H9 (cell line): ENCODE measurements at regions not wholly inside any gene's neighbourhood (a gene's known extent, or its start where the extent isn't known, plus 50 kb on each side); places are given as distances from the start of the nearest gene placed in this dataset.

ENCODE experiments used
- DNase-seq: peaks from one replicate; pipeline ENCODE4 v3.0.0-alpha.2; 2017
- H2AFZ ChIP-seq: one replicate; pipeline ENCODE4 v1.6.1; 2013; ENCODE audit warnings: mild to moderate bottlenecking, low read length, control low read depth, moderate library complexity
- H2AK5ac ChIP-seq: 2 replicates; pipeline ENCODE4 v1.6.1; 2013; ENCODE audit warnings: low read length, control low read depth, mixed read lengths; ENCODE audit not compliant: insufficient read length
- H2BK120ac ChIP-seq: one replicate; pipeline ENCODE4 v1.6.1; 2013; ENCODE audit warnings: low read depth, mild to moderate bottlenecking, low read length, control low read depth, inconsistent platforms; ENCODE audit not compliant: poor library complexity, severe bottlenecking
- H2BK12ac ChIP-seq: 2 replicates; pipeline ENCODE4 v1.6.1; 2013; ENCODE audit warnings: low read length, control low read depth, mixed read lengths, low read depth; ENCODE audit not compliant: insufficient read length
- H2BK15ac ChIP-seq: 2 replicates; pipeline ENCODE4 v1.6.1; 2013; ENCODE audit warnings: low read depth, low read length, control low read depth
- H2BK20ac ChIP-seq: one replicate; pipeline ENCODE4 v1.6.1; 2013; ENCODE audit warnings: low read depth, mild to moderate bottlenecking, low read length, control low read depth, inconsistent platforms; ENCODE audit not compliant: poor library complexity, severe bottlenecking
- H2BK5ac ChIP-seq: 2 replicates; pipeline ENCODE4 v1.6.1; 2013; ENCODE audit warnings: low read length, control low read depth, mixed read lengths; ENCODE audit not compliant: insufficient read length
- H3K14ac ChIP-seq: 2 replicates; pipeline ENCODE4 v1.6.1; 2013; ENCODE audit warnings: low read length, control low read depth; ENCODE audit not compliant: insufficient read depth
- H3K18ac ChIP-seq: 2 replicates; pipeline ENCODE4 v1.6.1; 2013; ENCODE audit warnings: low read depth, mild to moderate bottlenecking, mixed read lengths, low read length, control low read depth; ENCODE audit not compliant: insufficient read length
- H3K23ac ChIP-seq: 2 replicates; pipeline ENCODE4 v1.6.1; 2013; ENCODE audit warnings: low read length, control low read depth, mixed read lengths, low read depth; ENCODE audit not compliant: insufficient read length
- H3K23me2 ChIP-seq: 2 replicates; pipeline ENCODE4 v1.6.1; 2013; ENCODE audit warnings: low read depth, mild to moderate bottlenecking, mixed read lengths, low read length, control low read depth; ENCODE audit not compliant: insufficient read length, poor library complexity, severe bottlenecking
- H3K27ac ChIP-seq: 2 replicates; pipeline ENCODE4 v1.5.1; 2013; ENCODE audit warnings: low read length, control low read depth, mixed read lengths, low read depth; ENCODE audit not compliant: insufficient read length
- H3K27me3 ChIP-seq: 2 replicates; pipeline ENCODE4 v1.6.1; 2013; ENCODE audit warnings: low read length, control low read depth, inconsistent platforms; ENCODE audit not compliant: insufficient read depth
- H3K4ac ChIP-seq: 2 replicates; pipeline ENCODE4 v1.6.1; 2013; ENCODE audit warnings: low read depth, mild to moderate bottlenecking, control low read depth, inconsistent platforms, low read length, moderate library complexity
- H3K4me1 ChIP-seq: 2 replicates; pipeline ENCODE4 v1.6.1; 2013; ENCODE audit warnings: low read length, control low read depth, inconsistent platforms; ENCODE audit not compliant: insufficient read depth
- H3K4me2 ChIP-seq: 2 replicates; pipeline ENCODE4 v1.6.1; 2013; ENCODE audit warnings: low read length, control low read depth, mixed read lengths; ENCODE audit not compliant: insufficient read length, insufficient read depth
- H3K56ac ChIP-seq: 2 replicates; pipeline ENCODE4 v1.6.1; 2013; ENCODE audit warnings: low read depth, mild to moderate bottlenecking, mixed read lengths, low read length, control low read depth; ENCODE audit not compliant: insufficient read length
- H3K79me1 ChIP-seq: 2 replicates; pipeline ENCODE4 v1.6.1; 2013; ENCODE audit warnings: low read depth, mild to moderate bottlenecking, moderate library complexity, low read length, control low read depth, inconsistent platforms; ENCODE audit not compliant: insufficient read depth, poor library complexity, severe bottlenecking
- H3K79me2 ChIP-seq: 2 replicates; pipeline ENCODE4 v1.6.1; 2013; ENCODE audit warnings: low read length, control low read depth, inconsistent platforms; ENCODE audit not compliant: insufficient read depth
- H3K9ac ChIP-seq: 2 replicates; pipeline ENCODE4 v1.6.1; 2013; ENCODE audit warnings: low read length, control low read depth, mixed read lengths; ENCODE audit not compliant: insufficient read length; ENCODE audit errors: extremely low read depth
- H3K9me3 ChIP-seq: one replicate; pipeline ENCODE4 v1.6.1; 2013; ENCODE audit warnings: low read depth, low read length, inconsistent platforms; ENCODE audit not compliant: control insufficient read depth
- H3T11ph ChIP-seq: one replicate; pipeline ENCODE4 v1.6.1; 2013; ENCODE audit warnings: mild to moderate bottlenecking, low read length, control low read depth, inconsistent platforms
- H4K20me1 ChIP-seq: one replicate; pipeline ENCODE4 v1.6.1; 2013; ENCODE audit not compliant: control insufficient read depth, insufficient read length, insufficient read depth
- H4K5ac ChIP-seq: 2 replicates; pipeline ENCODE4 v1.6.1; 2013; ENCODE audit warnings: low read depth, mild to moderate bottlenecking, mixed read lengths, low read length, control low read depth; ENCODE audit not compliant: insufficient read length
- H4K8ac ChIP-seq: replicated peaks from 2 replicates; pipeline ENCODE4 v1.6.1; 2013; ENCODE audit warnings: low read length, control low read depth, mixed read lengths, low read depth; ENCODE audit not compliant: insufficient read length
- H4K91ac ChIP-seq: 2 replicates; pipeline ENCODE4 v1.6.1; 2013; ENCODE audit warnings: low read depth, mild to moderate bottlenecking, moderate library complexity, mixed read lengths, low read length, control low read depth; ENCODE audit not compliant: insufficient read length
- H3K27ac Mint-ChIP-seq, 3 experiments: 2 replicates in 2 of 3; 3 replicates in 1 of 3; pipeline ENCODE4 v1.8.0; 2020 to 2021; ENCODE audit warnings: mixed read lengths in 3 of 3, mild to moderate bottlenecking in 1 of 3, moderate library complexity in 1 of 3
- H3K27me3 Mint-ChIP-seq: 2 replicates; pipeline ENCODE4 v1.8.0; 2021; ENCODE audit warnings: low read depth, mild to moderate bottlenecking, moderate library complexity, mixed read lengths
- H3K36me3 Mint-ChIP-seq, 3 experiments: 2 replicates in 2 of 3; 3 replicates in 1 of 3; pipeline ENCODE4 v1.8.0; 2020 to 2021; ENCODE audit warnings: low read depth in 3 of 3, mixed read lengths in 3 of 3; ENCODE audit not compliant: insufficient read depth in 1 of 3
- H3K4me1 Mint-ChIP-seq, 2 experiments: 2 replicates each; pipeline ENCODE4 v1.8.0; 2020; ENCODE audit warnings: mixed read lengths in 2 of 2
- H3K4me3 Mint-ChIP-seq, 2 experiments: 2 replicates in 1 of 2; 3 replicates in 1 of 2; pipeline ENCODE4 v1.8.0; 2020 to 2021; ENCODE audit warnings: mild to moderate bottlenecking in 2 of 2, mixed read lengths in 2 of 2, moderate library complexity in 1 of 2
- H3K9me3 Mint-ChIP-seq, 2 experiments: 2 replicates in 1 of 2; 3 replicates in 1 of 2; pipeline ENCODE4 v1.8.0; 2020; ENCODE audit warnings: mild to moderate bottlenecking in 2 of 2, mixed read lengths in 2 of 2, moderate library complexity in 1 of 2
- WGBS: extraction: QIAGEN DNeasy Blood & Tissue Kit; methylation state at CpG from one replicate; pipeline ENCODE4 v1.1.7; 2013; ENCODE audit warnings: missing lambda C conversion rate, low lambda C conversion rate, mixed read lengths; ENCODE audit not compliant: insufficient read length; ENCODE audit errors: extremely low coverage; 5-methylcytosine and 5-hydroxymethylcytosine counted together
- TF ChIP-seq, protein P1 (sequence below): fragments of 200-600 bp; sonication (generic); conservative IDR thresholded peaks from 3 replicates; pipeline ENCODE4 v1.8.0; 2021; ENCODE audit warnings: antibody characterized with exemption, mild to moderate bottlenecking

DNA sequence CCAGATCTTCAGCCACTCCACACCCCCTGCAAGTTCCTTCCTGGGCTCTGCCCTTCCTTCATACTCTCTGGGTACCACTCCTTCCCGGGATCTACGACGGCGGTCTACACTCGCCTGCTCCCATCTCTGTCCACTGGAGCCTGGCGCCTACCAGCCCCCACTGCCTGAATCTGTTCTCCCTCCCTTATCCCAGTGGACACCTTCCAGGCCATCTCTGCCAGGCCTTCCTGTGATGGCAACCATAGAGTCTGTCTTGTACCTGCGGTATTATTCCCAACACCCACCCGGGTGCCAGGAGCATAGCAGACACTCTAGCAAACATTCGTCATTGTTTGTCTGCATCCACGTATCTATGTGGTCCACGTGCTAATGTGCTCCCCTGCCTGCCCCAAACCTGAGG lies 140.9 kb downstream of the ZFP36L2 start:
- Histone ChIP-seq H2BK5ac (no peak overlapping the region), H2BK120ac (no peak overlapping the region), H3K14ac (no peak overlapping the region), H3K4me2 (no peak overlapping the region), H3K4ac (no peak overlapping the region), H3K23me2 (no peaks in the 10 kb centered on the region), H2BK12ac (no peak overlapping the region), H3K9me3 (no peaks in the 10 kb centered on the region), H2BK20ac (no peak overlapping the region), H3K79me2 (no peaks in the 10 kb centered on the region), H3K56ac (no peak overlapping the region), H4K20me1 (no peaks in the 10 kb centered on the region), H2AFZ (no peak overlapping the region), H3K79me1 (no peaks in the 10 kb centered on the region), H4K91ac (no peak overlapping the region), H2AK5ac (no peak overlapping the region), H4K5ac (no peak overlapping the region), H3K4me1 (no peaks in the 10 kb centered on the region), H3K9ac (no peak overlapping the region), H3K27me3 (no peaks in the 10 kb centered on the region), H3K18ac (no peak overlapping the region), H3K27ac (no peak overlapping the region), H4K8ac (no peak overlapping the region), H3T11ph (no peak overlapping the region), H3K23ac (no peak overlapping the region), H2BK15ac (no peak overlapping the region)
- TF ChIP-seq, protein P1, sequence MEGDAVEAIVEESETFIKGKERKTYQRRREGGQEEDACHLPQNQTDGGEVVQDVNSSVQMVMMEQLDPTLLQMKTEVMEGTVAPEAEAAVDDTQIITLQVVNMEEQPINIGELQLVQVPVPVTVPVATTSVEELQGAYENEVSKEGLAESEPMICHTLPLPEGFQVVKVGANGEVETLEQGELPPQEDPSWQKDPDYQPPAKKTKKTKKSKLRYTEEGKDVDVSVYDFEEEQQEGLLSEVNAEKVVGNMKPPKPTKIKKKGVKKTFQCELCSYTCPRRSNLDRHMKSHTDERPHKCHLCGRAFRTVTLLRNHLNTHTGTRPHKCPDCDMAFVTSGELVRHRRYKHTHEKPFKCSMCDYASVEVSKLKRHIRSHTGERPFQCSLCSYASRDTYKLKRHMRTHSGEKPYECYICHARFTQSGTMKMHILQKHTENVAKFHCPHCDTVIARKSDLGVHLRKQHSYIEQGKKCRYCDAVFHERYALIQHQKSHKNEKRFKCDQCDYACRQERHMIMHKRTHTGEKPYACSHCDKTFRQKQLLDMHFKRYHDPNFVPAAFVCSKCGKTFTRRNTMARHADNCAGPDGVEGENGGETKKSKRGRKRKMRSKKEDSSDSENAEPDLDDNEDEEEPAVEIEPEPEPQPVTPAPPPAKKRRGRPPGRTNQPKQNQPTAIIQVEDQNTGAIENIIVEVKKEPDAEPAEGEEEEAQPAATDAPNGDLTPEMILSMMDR = no peak
- no CpG with 5 or more reads among the region's 11 CpGs for WGBS
- peaks cover 53 to 71% of the 10 kb centered on the region in 2 experiments for H3K4me1 Mint-ChIP-seq
- peak overlapping the region in 1 of 3 experiments; percentile 20; a peak in 1 of 7 replicates for H3K27ac Mint-ChIP-seq
- no peak for DNase-seq
- H3K36me3 Mint-ChIP-seq = peaks cover 0 to 11% (median 6%) of the 10 kb centered on the region in 3 experiments; a peak in 4 of 7 replicates
- H3K27me3 Mint-ChIP-seq = peaks cover 4% of the 10 kb centered on the region; the same call in 1 of the 2 replicates
- no peak overlapping the region for H3K4me3 Mint-ChIP-seq
- peaks cover 12% of the 10 kb centered on the region in 2 experiments for H3K9me3 Mint-ChIP-seq
